Neural cell (in vitro differentiated cells): ENCODE measurements at regions not wholly inside any gene's neighbourhood (a gene's known extent, or its start where the extent isn't known, plus 50 kb on each side); places are given as distances from the start of the nearest gene placed in this dataset.
A peak's percentile ranks its signal among the peaks of the same experiment; 100 is the strongest.

Experiments used
- H2AFZ ChIP-seq: fragments of 200-600, 300-800 bp; sonication (generic), shearing (Covaris generic); 2 replicates; pipeline ENCODE4 v1.6.0; 2014; ENCODE audit warnings: low read depth, mild to moderate bottlenecking, antibody characterized with exemption, low read length, moderate library complexity
- H3F3A ChIP-seq: fragments of 200-600 bp; shearing (Covaris generic); 2 replicates; pipeline ENCODE4 v1.6.1; 2016; ENCODE audit warnings: mild to moderate bottlenecking, moderate library complexity, mixed read lengths, antibody characterized with exemption, low read length; ENCODE audit not compliant: insufficient read depth, poor library complexity, severe bottlenecking
- H3K27ac ChIP-seq: fragments of 200-600, 300-800 bp; sonication (generic), shearing (Covaris generic); 2 replicates; pipeline ENCODE4 v1.5.1; 2014; ENCODE audit warnings: mild to moderate bottlenecking, low read length, moderate library complexity
- H3K27me3 ChIP-seq: fragments of 300-800, 200-600 bp; sonication (generic), shearing (Covaris generic); 2 replicates; pipeline ENCODE4 v1.6.0; 2014; ENCODE audit warnings: mild to moderate bottlenecking, low read depth, low read length, moderate library complexity; ENCODE audit not compliant: insufficient read depth
- H3K36me3 ChIP-seq: fragments of 300-800, 200-600 bp; sonication (generic), shearing (Covaris generic); 2 replicates; pipeline ENCODE4 v1.5.1; 2014; ENCODE audit warnings: mild to moderate bottlenecking, antibody characterized with exemption, low read length, moderate library complexity; ENCODE audit not compliant: insufficient read depth
- H3K4me2 ChIP-seq: fragments of 300-800, 200-600 bp; sonication (generic), shearing (Covaris generic); 2 replicates; pipeline ENCODE4 v1.6.0; 2014; ENCODE audit warnings: mild to moderate bottlenecking, low read length
- H3K4me3 ChIP-seq: fragments of 300-800, 200-600 bp; sonication (generic), shearing (Covaris generic); 2 replicates; pipeline ENCODE4 v1.5.1; 2014; ENCODE audit warnings: mild to moderate bottlenecking, low read length, moderate library complexity
- H3K79me2 ChIP-seq: fragments of 200-600 bp; shearing (Covaris generic); replicated peaks from 2 replicates; pipeline ENCODE4 v1.6.0; 2014; ENCODE audit warnings: mild to moderate bottlenecking, low read length, moderate library complexity; ENCODE audit not compliant: insufficient read depth
- H3K9ac ChIP-seq: fragments of 300-800, 200-600 bp; sonication (generic), shearing (Covaris generic); 2 replicates; pipeline ENCODE4 v1.6.1; 2016; ENCODE audit warnings: mild to moderate bottlenecking, low read length, mixed read lengths
- H3K9me2 ChIP-seq: fragments of 200-600 bp; shearing (Covaris generic); 2 replicates; pipeline ENCODE4 v1.6.1; 2016; ENCODE audit warnings: mild to moderate bottlenecking, low read length, mixed read lengths; ENCODE audit not compliant: insufficient read depth
- H3K9me3 ChIP-seq: fragments of 200-600, 300-800 bp; sonication (generic), shearing (Covaris generic); 2 replicates; pipeline ENCODE4 v1.6.1; 2016; ENCODE audit warnings: mild to moderate bottlenecking, mixed run types, low read length, moderate library complexity, mixed read lengths
- H4K20me1 ChIP-seq: fragments of 200-600 bp; shearing (Covaris generic); 2 replicates; pipeline ENCODE4 v1.6.1; 2016; ENCODE audit warnings: mild to moderate bottlenecking, mixed run types; ENCODE audit not compliant: insufficient read depth
- EP300 ChIP-seq: fragments of 450-650 bp; conservative IDR thresholded peaks from 2 replicates; pipeline ENCODE4 v1.6.1; 2014; ENCODE audit warnings: antibody characterized with exemption, mild to moderate bottlenecking, moderate library complexity; ENCODE audit not compliant: poor library complexity, severe bottlenecking
- EZH2 ChIP-seq: fragments of 200-600, 300-800 bp; shearing (Covaris generic), sonication (generic); IDR thresholded peaks from 2 replicates; pipeline ENCODE4 v1.6.1; 2014; ENCODE audit warnings: antibody characterized with exemption, low read length, borderline replicate concordance, mild to moderate bottlenecking; ENCODE audit not compliant: insufficient read depth, poor library complexity, severe bottlenecking
- MXI1 ChIP-seq: fragments of 450-650 bp; conservative IDR thresholded peaks from 2 replicates; pipeline ENCODE4 v1.6.1; 2014; ENCODE audit warnings: antibody characterized with exemption, mild to moderate bottlenecking; ENCODE audit not compliant: poor library complexity, severe bottlenecking
- POLR2AphosphoS5 ChIP-seq: IDR thresholded peaks from 2 replicates; pipeline ENCODE4 v1.6.1; 2012
- RAD21 ChIP-seq: fragments of 450-650 bp; conservative IDR thresholded peaks from 2 replicates; pipeline ENCODE4 v1.6.1; 2014; ENCODE audit warnings: antibody characterized with exemption, mild to moderate bottlenecking, moderate library complexity
- SMC3 ChIP-seq: fragments of 450-650 bp; conservative IDR thresholded peaks from 2 replicates; pipeline ENCODE4 v1.6.1; 2014; ENCODE audit warnings: antibody characterized with exemption, mild to moderate bottlenecking, moderate library complexity; ENCODE audit not compliant: poor library complexity
- TAF1 ChIP-seq: IDR thresholded peaks from 2 replicates; pipeline ENCODE4 v1.6.1; 2012; ENCODE audit warnings: low read depth
- TF ChIP-seq, protein P1 (sequence below): fragments of 450-650 bp; IDR thresholded peaks from 2 replicates; pipeline ENCODE4 v1.5.1; 2014; ENCODE audit warnings: antibody characterized with exemption, mild to moderate bottlenecking, moderate library complexity; ENCODE audit not compliant: poor library complexity, severe bottlenecking
- TF ChIP-seq, protein P2 (sequence below): IDR thresholded peaks from 2 replicates; pipeline ENCODE4 v1.6.1; 2012; ENCODE audit warnings: borderline replicate concordance

DNA sequence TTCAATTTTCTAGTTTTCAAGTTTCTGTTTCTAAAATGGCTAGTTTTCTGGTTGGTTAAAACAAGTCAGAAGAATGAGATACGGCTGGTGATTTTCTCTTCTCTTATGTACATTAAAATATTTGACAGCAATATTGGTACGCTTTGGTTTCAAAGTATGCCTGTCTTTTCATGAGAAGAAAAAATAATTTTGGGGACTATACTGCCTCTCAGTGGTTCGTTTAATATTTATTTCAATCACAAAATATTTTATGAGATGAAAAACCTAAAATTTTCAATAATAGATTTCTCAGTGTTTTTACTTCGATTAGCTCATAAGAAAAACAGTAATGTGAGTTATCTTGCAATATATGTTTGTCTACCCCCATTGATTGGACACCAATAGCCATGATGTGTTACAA is 72.8 kb upstream of the AADACL2 start:
- H3K9ac ChIP-seq, result no peak overlapping the region

DNA sequence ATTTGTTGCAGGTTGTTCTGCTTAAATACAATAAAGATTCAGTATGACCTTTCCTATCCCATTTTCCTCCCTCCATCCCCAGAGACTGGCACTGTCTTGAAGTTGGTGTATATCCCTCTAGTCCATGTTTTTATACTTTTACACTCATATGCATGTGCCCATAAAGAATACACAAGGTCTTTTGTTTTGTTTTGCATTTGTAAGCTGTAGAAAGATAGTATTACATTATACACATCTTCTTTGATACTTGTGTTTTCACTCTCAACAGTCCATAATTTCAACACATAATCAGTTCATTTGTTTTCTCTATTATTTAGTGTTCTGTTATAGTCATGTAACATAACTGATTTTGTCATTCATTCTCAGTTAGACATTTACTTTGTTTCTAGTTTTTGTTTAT is 88.7 kb upstream of the AADACL2 start:
- H3F3A ChIP-seq, result no peaks in the 10 kb centered on the region
- H3K9me2 ChIP-seq, result no peaks in the 10 kb centered on the region
- H4K20me1 ChIP-seq, result no peaks in the 10 kb centered on the region
- H3K9me3 ChIP-seq, result no peaks in the 10 kb centered on the region
- H3K9ac ChIP-seq, result no peak overlapping the region
- no peak overlapping the region for H3K4me3 ChIP-seq
- no peaks in the 10 kb centered on the region for H3K79me2 ChIP-seq
- H3K27ac ChIP-seq, result no peak overlapping the region
- no peaks in the 10 kb centered on the region for H3K27me3 ChIP-seq
- H3K4me2 ChIP-seq, result no peak overlapping the region
- H3K36me3 ChIP-seq, result no peaks in the 10 kb centered on the region
- TF ChIP-seq EP300 (no peak), POLR2AphosphoS5 (no peak)
- no peak overlapping the region for H2AFZ ChIP-seq

More for the DNA sequence above, 72.8 kb upstream of the AADACL2 start:
- H3K4me2 ChIP-seq, result no peak overlapping the region
- no peaks in the 10 kb centered on the region for H3K27me3 ChIP-seq
- no peaks in the 10 kb centered on the region for H3K36me3 ChIP-seq
- H3K4me3 ChIP-seq, result no peak overlapping the region
- H3K27ac ChIP-seq, result no peak overlapping the region
- no peak for TF ChIP-seq MXI1
- TF ChIP-seq, protein P1, sequence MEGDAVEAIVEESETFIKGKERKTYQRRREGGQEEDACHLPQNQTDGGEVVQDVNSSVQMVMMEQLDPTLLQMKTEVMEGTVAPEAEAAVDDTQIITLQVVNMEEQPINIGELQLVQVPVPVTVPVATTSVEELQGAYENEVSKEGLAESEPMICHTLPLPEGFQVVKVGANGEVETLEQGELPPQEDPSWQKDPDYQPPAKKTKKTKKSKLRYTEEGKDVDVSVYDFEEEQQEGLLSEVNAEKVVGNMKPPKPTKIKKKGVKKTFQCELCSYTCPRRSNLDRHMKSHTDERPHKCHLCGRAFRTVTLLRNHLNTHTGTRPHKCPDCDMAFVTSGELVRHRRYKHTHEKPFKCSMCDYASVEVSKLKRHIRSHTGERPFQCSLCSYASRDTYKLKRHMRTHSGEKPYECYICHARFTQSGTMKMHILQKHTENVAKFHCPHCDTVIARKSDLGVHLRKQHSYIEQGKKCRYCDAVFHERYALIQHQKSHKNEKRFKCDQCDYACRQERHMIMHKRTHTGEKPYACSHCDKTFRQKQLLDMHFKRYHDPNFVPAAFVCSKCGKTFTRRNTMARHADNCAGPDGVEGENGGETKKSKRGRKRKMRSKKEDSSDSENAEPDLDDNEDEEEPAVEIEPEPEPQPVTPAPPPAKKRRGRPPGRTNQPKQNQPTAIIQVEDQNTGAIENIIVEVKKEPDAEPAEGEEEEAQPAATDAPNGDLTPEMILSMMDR, result peak; percentile 35
- no peak for TF ChIP-seq TAF1
- TF ChIP-seq RAD21, result peak; percentile 33
- TF ChIP-seq EP300, result no peak
- no peaks in the 10 kb centered on the region for H3K9me3 ChIP-seq
- no peaks in the 10 kb centered on the region for H3K79me2 ChIP-seq
- no peaks in the 10 kb centered on the region for H4K20me1 ChIP-seq
- H3F3A ChIP-seq, result no peaks in the 10 kb centered on the region
- no peaks in the 10 kb centered on the region for H3K9me2 ChIP-seq
- H2AFZ ChIP-seq, result no peak overlapping the region

DNA sequence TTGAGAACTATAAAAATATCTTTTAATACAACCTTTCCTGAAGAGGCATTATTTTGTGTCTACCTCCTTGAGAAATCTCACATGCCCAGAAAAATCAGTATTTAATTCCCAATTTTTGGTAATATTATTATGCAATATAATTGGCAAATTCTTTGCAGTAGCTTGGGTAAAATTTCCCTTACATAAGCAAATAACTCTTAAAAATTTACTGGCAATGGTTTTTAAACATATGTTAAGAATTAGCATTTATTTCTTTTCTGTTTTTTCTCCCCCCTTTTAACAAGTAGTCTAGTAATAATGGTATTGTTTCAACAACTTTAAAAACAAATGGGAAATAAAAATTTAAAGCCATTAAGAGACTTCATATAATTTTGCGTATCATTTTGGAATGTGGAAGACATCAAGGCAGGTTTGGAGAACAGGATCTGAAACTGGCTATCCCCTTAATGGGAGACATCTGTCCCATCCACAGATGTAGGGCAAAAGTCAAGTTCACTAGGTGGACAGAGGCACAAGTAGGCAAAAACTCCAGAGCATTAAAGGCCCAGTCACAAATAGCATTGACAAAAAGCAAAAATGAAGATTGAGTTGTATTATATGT is 89.6 kb upstream of the AADACL2 start:
- Histone ChIP-seq H3K9ac (no peak overlapping the region), H3K9me2 (no peaks in the 10 kb centered on the region), H3K9me3 (no peaks in the 10 kb centered on the region), H3K79me2 (no peaks in the 10 kb centered on the region), H2AFZ (no peak overlapping the region), H4K20me1 (no peaks in the 10 kb centered on the region), H3K4me2 (no peak overlapping the region), H3K36me3 (no peaks in the 10 kb centered on the region), H3K27ac (no peak overlapping the region), H3K27me3 (no peaks in the 10 kb centered on the region), H3K4me3 (no peak overlapping the region), H3F3A (no peaks in the 10 kb centered on the region)
- no peak for TF ChIP-seq EZH2
- TF ChIP-seq, protein P1, result no peak
- TF ChIP-seq RAD21, result no peak
- no peak for TF ChIP-seq EP300
- TF ChIP-seq TAF1, result no peak
- no peak for TF ChIP-seq POLR2AphosphoS5
- TF ChIP-seq, protein P2, sequence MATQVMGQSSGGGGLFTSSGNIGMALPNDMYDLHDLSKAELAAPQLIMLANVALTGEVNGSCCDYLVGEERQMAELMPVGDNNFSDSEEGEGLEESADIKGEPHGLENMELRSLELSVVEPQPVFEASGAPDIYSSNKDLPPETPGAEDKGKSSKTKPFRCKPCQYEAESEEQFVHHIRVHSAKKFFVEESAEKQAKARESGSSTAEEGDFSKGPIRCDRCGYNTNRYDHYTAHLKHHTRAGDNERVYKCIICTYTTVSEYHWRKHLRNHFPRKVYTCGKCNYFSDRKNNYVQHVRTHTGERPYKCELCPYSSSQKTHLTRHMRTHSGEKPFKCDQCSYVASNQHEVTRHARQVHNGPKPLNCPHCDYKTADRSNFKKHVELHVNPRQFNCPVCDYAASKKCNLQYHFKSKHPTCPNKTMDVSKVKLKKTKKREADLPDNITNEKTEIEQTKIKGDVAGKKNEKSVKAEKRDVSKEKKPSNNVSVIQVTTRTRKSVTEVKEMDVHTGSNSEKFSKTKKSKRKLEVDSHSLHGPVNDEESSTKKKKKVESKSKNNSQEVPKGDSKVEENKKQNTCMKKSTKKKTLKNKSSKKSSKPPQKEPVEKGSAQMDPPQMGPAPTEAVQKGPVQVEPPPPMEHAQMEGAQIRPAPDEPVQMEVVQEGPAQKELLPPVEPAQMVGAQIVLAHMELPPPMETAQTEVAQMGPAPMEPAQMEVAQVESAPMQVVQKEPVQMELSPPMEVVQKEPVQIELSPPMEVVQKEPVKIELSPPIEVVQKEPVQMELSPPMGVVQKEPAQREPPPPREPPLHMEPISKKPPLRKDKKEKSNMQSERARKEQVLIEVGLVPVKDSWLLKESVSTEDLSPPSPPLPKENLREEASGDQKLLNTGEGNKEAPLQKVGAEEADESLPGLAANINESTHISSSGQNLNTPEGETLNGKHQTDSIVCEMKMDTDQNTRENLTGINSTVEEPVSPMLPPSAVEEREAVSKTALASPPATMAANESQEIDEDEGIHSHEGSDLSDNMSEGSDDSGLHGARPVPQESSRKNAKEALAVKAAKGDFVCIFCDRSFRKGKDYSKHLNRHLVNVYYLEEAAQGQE, result no peak
- TF ChIP-seq SMC3, result no peak
- no peak for TF ChIP-seq MXI1
